HG03354 (cell line): ENCODE measurements at regions not wholly inside any gene's neighbourhood (a gene's known extent, or its start where the extent isn't known, plus 50 kb on each side); places are given as distances from the start of the nearest gene placed in this dataset.

Source experiments
- ATAC-seq: cut with Tn5 transposase; IDR thresholded peaks from one replicate; pipeline ENCODE4 v1.9.1; 2021; ENCODE audit warnings: mild to moderate bottlenecking; ENCODE audit not compliant: unreplicated experiment, poor library complexity, severe bottlenecking

- ATAC-seq: no peak
Observed at GRCh38 chr2:133825778-133826177, 257.5 kb upstream of the NCKAP5 start.

- ATAC-seq: no peak
Observed at GRCh38 chr2:133828913-133829312, 260.6 kb upstream of the NCKAP5 start.

GRCh38 chr2:133829450-133830020 lies 261.3 kb upstream of the NCKAP5 start:
- no peak for ATAC-seq

GRCh38 chr2:133833746-133834145 lies 265.5 kb upstream of the NCKAP5 start:
- ATAC-seq: no peak

- no peak for ATAC-seq
Observed at GRCh38 chr2:133835821-133836619, 267.8 kb upstream of the NCKAP5 start.

- no peak for ATAC-seq
Observed at GRCh38 chr2:133836691-133837345, 268.6 kb upstream of the NCKAP5 start.

- no peak for ATAC-seq
Observed at GRCh38 chr2:133837441-133838094, 269.3 kb upstream of the NCKAP5 start.

- no peak for ATAC-seq
Observed at GRCh38 chr2:133838642-133839365, 270.5 kb upstream of the NCKAP5 start.

GRCh38 chr2:133839677-133840076 lies 271.4 kb upstream of the NCKAP5 start:
- ATAC-seq: no peak

GRCh38 chr2:133840761-133841160 lies 272.5 kb upstream of the NCKAP5 start:
- no peak for ATAC-seq

GRCh38 chr2:133841900-133842299 lies 273.6 kb upstream of the NCKAP5 start:
- ATAC-seq: no peak

GRCh38 chr2:133842446-133842845 lies 274.2 kb upstream of the NCKAP5 start:
- no peak for ATAC-seq

GRCh38 chr2:133843091-133843490 lies 274.8 kb upstream of the NCKAP5 start:
- ATAC-seq: no peak

- ATAC-seq: no peak
Observed at GRCh38 chr2:133843551-133843950, 275.3 kb upstream of the NCKAP5 start.

- ATAC-seq: peak; percentile 79
Observed at GRCh38 chr2:133844214-133844892, 276.1 kb upstream of the NCKAP5 start.

GRCh38 chr2:133846476-133846875 lies 278.2 kb upstream of the NCKAP5 start:
- ATAC-seq: no peak

- ATAC-seq: no peak
Observed at GRCh38 chr2:133847591-133847990, 279.3 kb upstream of the NCKAP5 start.

GRCh38 chr2:133848111-133848649 lies 279.9 kb upstream of the NCKAP5 start:
- ATAC-seq: no peak

- no peak for ATAC-seq
Observed at GRCh38 chr2:133849341-133849740, 281.1 kb upstream of the NCKAP5 start.
